Left kidney (tissue), 1 donor: ENCODE measurements at regions not wholly inside any gene's neighbourhood (a gene's known extent, or its start where the extent isn't known, plus 50 kb on each side); places are given as distances from the start of the nearest gene placed in this dataset.
"Not testable (repeated sequence)": the region's sequence is repeated elsewhere in the genome, so short reads cannot be mapped to it uniquely, and the experiment has no call there.

Source experiments
- DNase-seq: peaks from one replicate; pipeline ENCODE4 v3.0.0-alpha.2; 2013

DNA sequence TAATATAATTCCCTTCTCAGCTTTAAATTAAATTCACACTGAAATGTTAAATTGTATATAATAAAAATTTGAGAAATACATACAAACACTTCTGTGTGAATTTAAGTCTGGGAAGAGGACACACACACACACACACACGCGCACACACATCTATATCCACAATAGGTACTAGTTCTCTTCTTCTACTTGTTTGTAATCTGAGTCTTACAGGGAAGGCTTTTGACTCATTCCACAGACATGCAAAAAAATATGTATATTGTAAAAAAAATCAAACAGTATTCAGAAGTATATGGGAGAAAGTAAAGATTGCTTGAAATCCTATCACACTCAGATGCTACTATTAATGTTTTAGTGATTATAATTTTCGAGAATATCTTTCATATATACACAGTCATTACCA is 276.2 kb downstream of the MDFIC start:
- no peak for DNase-seq

DNA sequence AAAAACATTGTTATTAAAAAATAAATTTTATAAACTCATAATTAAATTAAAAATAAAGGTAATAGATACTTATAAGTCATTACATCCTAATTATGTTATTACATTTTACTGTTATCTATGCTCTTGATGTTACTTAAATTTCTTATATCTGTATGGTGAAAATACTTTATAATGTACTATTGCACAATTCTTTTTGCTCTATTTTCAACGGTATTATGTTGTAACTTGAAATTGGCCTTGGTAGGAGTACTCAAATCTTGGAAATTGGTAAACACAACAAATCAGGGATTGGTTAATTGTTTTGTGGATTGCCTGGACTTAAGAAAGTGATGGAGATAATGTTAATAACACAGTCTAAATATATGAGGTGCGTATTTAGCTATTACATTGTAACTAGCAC is 273.3 kb downstream of the MDFIC start:
- no peak for DNase-seq

DNA sequence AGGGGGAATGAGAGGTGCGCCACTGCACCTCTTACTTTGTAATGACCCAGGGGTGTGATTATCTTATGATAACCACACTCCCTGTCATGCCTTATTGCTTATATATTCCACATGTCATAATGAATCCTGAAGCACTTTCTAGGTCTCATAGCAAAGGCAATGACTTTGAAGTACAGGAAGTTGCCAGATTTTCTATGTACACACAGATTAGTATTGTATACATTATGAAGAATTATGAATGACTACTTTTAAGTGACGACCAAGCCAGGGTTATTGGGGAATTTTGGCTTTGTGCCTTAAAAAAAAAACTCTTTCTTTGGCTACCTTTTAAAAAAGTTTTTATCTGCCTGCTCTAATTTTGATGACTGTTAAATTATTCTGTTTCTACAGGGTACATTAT is 269.6 kb downstream of the MDFIC start:
- DNase-seq: no peak

DNA sequence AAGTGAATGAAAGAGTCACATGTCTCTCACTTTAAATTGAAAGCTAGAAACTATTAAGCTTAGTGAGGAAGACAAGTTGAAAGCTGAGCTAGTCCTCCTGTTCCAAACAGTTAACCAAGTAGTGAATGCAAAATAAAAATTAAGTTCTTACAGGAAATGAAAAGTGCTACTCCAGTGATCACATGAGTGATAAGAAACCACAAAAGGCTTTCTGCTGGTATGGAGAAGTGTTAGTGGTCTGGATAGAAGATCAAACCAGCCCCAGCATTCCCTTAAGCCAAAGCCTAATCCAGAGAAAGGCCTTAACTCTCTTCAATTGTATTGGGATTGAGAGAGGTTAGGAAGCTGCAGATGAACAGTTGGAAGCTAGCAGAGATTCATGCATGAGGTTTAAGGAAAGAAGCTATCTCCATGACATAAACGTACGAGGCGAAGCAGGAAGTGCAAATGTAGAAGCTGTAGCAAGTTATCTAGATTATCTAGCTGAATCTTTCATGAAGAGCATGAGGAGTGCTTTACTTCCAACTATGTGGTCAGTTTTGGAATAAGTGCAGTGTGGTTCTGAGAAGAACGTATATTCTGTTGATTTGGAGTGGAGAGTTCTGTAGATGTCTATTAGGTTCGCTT is 261.6 kb downstream of the MDFIC start:
- DNase-seq: peak; percentile 3

DNA sequence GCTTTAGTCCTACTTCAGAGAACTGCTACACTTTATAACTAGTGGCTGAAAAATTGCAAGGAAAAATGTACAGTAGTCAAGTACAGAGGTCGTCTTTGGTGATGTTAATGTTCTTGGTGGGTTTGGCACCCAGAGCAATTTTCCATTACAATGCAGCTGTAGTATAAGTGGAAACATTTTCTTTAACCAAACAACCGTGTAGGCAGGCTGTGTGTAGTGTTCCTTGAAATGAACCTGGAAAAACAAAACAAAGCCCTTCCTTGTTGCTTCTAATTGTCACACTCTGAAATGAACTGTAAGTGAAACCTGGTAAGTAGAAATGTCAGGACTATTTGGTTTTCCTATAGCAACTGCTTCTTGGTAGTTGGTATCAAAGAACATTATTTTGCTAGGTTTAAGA is 256.9 kb downstream of the MDFIC start:
- DNase-seq: peak; percentile 28

DNA sequence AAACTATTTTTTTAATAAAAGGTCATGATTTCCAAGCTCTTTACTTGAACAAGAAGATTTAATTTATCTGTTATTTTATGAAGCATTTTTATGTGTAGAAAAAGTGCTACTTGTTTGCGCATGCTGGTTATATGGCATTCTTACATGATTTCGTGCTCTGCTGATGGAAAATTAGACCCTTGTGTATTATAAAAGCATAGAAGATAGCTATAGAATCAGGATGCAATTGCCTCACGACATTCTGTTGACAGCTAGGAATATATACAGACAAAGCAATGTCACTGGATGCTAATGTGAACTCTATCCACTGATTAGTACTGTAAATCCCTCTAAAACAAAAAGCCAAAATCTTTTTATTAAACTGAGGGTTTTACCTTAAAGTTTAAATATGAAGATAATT is 255.9 kb downstream of the MDFIC start:
- no peak for DNase-seq

DNA sequence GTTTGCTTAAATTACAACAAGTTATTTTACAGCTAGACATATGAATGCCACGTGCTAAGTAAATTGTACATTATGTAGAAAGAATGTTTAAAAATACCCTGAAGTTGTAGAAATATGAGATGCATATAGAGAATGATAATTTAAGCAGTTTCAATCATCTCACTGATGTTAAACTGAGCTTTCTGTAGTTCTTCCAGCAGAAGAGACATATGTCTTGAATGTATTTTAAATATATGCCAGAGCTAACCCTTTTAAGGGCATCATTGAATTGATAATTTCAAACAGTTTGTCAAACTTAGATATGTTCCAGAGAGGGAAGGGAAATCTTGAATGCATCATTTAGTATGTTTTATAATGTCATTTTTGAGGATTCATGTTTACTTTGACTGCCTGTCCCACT is 255.2 kb downstream of the MDFIC start:
- no peak for DNase-seq

DNA sequence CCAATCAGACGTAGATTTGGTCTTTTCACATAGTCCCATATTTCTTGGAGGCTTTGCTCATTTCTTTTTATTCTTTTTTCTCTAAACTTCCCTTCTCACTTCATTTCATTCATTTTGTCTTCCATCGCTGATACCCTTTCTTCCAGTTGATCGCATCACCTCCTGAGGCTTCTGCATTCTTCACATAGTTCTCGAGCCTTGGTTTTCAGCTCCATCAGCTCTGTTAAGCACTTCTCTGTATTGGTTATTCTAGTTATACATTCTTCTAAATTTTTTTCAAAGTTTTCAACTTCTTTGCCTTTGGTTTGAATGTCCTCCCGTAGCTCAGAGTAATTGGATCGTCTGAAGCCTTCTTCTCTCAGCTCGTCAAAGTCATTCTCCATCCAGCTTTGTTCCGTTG is 250.5 kb downstream of the MDFIC start:
- not testable (repeated sequence) for DNase-seq

DNA sequence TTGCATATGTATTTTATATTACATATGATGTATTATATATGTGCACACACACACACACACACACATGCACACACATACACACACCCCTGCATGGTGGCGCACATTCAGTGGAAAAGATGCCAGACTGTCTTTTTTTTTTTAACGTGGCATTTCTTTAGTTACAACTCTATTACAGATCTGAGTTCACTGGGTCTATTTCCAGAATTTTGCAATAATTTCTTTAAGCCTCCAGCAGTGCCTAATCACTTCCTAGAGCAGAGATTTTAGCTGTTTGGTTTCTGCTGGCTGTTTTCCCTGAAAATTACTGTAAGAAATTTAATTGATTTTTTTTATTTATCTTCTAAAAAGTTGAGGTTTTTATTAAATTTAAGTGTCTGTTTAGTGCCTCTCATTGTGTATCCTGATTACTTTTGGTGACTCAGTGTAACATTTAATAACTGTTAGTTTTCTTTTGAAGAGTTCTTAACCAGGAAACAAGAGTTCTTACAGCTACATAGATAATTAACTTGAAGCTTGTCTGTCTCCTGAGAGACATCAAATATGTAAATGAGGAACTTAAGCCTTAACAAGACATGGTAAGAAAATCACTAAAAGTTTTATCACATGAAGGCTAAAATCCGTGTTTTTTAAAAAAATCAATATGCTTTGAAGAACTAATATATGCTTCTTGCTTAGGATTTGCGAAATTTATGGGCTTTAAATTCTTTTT is 232.0 kb downstream of the MDFIC start:
- no peak for DNase-seq

DNA sequence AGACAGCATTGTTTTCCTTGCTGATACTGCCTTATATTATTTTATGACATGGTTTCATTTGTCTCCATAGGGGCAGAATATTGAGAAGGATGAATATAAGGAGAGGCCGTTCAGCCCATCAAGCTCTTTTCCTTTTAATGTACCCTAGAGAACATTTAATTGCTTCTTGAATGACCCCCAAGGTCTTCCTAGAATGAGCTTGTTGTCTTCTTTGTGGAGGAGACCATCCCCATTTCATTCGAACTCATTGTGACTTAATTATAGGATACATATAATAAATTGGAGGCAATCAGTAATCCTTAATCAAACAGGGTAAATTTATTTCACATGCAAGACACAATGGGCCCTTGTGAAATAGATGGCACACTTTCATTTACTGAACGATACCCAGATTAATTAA is 231.3 kb downstream of the MDFIC start:
- no peak for DNase-seq

DNA sequence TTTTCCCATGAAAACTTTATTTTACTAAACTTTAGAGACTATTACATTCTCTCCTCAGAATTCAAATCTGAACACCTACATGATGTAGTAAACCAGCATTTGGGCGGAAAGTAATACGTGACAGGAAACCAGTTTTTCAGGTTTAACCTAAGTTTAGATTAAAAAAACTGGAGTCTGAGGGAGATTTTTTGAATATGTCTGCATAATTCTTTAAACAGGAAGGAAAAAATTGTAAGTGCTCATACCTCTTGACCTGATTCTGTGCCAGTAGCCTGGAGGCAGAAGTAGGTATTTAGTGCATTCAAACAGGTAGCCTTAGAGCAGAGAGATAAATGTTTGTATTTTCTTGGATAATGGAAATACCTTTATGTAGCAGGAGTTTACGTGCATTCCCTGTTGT is 224.3 kb downstream of the MDFIC start:
- peak; percentile 53 for DNase-seq

DNA sequence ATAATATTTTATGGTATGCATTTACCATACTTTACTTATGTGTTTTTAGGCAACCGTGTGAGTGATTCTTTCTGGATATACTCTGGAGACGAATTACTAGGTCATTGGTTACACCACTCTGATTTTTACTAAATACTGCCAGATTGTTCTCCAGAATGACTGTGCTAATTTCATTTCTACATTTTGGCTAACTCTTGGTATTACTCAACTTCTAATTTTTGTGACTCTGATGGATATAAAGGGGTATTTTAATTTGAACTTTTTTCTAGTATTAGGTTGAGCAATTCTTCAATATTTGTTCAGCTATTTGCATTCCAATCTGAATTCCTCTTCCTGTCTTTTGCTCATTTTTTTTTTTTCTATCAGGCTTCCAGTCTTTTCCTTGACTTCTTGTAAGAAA is 223.6 kb downstream of the MDFIC start:
- no peak for DNase-seq

DNA sequence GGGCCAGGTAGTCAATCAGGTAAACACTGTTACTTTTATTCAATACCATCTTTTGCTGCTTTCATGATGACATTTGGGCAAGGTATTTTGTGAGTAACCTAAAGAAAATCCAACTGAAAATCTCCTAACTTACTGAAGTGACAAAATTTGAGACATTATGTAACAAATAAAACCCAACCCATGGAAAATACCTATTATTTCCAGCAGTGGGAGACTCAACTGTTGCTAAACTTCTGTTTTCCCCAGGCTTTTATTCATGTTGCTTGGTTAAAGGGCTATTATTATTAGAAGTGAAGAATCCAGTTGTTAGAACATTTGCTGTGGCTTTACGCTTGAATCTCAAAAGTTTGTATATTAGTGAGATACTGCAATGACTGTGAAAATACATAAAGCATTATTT is 215.9 kb downstream of the MDFIC start:
- no peak for DNase-seq

DNA sequence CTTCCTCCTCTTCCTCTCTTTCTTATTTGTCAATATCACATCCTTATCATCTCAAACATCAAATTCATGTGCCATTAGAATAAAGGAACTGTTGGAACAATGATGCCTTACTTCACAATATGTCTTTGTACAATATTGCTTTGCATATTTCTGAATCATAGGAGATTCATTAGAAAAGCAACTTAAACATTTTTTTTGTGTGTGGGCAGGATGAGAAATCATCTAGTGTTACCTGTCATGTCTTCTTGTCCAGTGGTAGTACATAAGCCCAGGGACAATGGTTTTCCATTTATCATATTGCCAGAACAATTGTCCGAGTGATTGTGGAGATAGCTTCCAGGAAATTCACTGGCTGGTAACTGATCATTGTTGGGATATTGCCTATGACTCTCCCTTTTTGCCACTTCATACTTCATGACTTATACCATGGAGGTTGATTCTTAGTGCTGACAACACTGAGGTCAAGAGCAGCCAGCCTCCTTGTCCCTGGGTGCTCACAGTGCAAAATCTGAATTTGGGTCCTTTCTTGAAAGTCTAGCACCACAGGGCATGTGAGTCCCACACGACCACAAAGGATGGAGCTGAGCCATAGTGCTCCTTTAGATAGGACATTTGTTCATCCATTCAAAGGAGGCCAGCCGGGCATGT is 215.0 kb downstream of the MDFIC start:
- DNase-seq: no peak

DNA sequence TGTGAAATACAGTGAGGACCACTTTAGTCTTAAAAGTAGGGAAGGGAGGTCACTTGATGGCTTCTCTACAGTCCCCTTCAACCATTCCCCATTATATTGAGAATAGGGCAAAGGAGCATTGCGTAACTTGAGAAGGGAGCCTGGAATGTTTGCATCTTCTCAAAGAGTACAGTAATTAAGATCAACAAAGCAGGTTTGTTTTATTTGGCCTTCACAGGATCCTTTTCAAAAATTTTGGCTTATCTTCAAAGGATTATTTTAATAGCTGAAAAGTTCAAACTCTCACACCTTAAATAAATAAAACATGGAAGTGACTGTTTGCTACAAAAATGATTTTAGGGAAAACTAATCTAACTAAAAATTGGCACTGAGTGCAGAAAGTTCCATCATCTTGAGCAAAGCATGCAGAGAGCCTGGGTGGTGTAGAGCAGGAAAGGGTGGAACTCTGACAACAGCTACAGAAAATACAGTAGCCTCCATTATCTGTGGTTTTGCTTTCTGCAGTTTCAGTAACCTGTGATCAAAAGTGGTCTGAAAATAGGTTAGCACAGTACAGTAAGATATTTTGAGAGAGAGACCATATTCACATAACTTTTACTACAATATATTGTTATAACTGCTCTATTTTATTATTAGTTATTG is 214.0 kb downstream of the MDFIC start:
- DNase-seq: no peak

DNA sequence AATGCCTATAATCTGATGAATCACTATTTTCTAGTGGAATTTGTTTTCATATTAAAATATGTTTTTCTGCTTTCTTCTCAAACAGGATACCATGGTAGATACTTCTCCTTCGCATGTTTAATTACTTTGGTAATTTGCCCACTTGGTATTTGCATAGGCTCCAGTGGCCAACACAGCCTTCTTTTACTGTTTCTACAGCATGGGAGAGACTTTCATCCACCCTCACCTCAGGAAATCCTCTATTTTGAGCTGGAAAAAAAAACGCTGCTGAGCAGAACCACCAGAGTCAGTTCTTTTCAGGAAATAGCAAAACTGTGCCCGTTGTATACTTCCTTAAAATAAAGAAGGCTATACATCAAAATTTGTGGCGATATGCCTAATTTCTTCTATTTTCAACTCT is 213.3 kb downstream of the MDFIC start:
- DNase-seq: no peak

DNA sequence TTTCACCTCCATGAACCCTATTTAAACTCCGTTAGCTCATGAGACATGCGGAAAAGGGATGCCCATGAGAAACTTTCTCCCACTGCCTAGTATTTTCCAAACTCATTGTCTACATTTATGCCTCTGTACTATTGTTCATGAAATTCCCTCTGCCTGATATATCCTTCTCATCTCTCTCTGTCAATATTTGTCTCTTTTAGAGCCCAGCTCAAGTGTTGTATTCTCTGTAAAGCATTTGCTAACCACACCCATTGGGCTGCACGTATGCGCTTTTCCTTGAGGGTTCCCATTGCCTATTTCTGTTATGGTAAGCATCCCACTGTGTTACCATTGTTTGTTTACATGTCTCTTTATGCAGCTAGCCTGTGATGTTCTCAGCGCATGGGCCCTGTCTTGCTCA is 211.4 kb downstream of the MDFIC start:
- no peak for DNase-seq

DNA sequence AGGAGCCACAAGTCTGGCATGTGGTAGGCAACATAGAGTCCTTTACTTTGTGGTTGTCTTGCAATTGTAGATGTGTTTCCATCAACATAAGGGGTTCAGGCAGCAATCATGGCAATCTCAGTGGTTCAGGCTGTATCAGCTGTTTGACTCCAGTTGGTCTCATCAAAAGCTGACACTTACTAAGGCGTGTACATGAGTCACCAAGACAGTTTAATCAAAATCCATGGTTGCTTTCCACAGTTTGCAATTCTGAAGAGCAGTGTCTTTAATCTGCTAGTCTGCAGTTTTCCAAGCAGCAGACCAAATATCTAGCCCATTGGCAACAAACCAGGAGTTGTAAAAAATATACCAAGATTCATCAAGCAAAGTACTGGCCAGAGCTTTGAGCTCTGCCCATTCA is 210.2 kb downstream of the MDFIC start:
- no peak for DNase-seq

DNA sequence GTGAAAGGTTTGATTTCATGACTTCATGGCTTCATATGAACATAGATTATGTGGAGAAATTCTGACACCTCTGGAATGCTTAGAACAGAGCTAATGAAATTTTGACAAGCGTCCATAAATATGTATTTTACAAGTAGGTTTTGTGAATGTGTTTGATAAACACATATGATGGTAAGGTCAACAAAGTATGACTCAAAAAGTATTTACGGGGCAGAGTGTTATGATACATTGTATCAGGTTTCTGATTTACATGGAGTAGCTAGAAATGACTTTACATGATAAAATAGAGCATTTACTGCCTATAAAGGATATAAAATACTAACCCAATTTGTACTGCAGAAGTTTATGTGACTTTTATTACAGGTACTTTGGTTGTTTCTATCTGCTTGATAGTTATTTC is 206.3 kb downstream of the MDFIC start:
- DNase-seq: no peak

DNA sequence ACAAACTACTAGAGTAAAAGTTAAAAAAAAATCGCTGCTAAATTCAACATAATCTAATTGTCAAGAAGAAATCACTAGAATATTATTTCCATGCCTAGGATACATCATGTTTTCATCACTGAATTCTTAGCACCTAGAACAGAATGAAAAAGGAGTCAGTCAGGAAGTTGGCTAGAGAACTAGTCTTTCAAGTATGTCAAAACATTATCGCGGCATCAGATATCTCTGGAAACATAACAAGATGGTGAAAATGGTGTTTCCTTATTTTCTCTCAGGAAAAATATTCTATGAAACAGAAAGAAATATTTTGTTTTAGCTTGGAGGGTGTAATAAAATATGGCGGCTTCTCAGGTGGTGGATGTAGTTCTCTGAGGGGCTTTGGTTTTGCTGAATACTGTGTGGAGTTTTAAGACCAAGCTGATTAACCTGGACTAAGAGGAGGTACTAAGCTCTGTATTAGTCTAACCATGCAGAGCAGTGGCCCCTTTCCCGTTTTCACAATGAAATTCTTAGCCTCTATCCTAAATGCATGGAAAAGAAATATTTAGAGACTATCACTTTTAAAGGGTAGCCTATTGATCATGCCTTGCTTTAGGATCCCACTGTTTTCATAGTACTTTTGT is 205.6 kb downstream of the MDFIC start:
- DNase-seq: no peak

DNA sequence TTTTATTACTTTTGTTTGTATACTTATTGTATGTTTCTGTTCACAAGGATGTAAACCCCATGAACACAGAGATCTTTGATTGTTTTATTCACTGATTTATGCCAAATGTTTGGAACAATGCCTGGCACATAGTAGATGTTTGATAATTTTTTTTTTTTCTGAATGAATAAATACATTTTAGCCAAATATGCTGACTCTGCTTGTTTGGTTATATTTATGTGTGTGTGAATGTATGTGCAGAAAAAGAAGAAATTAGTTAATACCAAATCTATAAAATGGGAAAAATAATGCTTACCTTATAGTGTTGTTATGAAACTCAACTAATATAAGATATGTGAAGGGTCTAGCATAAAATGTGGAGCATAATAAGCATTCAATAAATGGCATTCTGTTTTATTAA is 203.9 kb downstream of the MDFIC start:
- DNase-seq: no peak

DNA sequence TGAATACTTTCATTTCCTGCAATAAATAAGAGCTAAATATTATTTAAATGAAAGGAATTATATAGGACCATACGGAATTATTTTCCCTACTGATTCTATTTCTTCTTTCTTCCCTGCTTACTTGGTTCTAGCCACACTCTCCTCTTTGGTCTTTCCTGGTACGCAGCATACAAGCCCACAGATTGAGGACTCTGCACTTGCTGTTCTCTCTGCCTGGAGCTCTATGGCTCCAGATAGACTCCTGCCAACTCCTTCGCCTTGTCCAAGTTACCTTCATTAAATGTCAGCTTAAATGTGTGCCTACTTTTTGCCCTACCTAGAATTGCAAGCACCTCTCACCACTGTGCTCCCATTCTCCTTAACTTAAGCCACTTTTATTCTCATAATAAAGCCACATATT is 203.4 kb downstream of the MDFIC start:
- DNase-seq: no peak

DNA sequence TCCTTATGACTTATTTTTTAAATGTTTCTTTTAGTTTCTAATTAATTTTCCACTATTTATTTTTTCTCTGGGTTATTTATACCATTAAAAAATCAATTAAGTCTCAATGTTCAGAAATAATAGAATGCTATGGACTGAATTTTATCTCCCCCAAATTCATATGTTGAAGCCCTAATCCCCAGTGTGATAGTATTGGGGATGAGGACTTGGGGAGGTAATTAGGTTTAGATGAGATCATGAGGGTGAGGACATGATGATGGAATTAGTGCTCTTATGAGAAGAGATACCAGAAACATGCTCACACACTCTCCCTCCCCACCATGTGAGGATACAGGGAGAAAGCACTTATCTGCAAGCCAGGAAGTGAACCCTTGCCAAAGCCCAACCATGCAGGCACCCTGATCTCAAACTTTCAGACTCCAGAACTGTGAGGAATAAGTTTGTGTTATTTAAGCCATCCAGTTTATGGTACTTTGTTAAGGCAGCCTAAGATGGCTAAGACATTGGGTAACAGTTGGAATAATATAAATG is 202.6 kb downstream of the MDFIC start:
- no peak for DNase-seq
